ENCODE measurements at regions not wholly inside any gene's neighbourhood (a gene's known extent, or its start where the extent isn't known, plus 50 kb on each side); places are given as distances from the start of the nearest gene placed in this dataset.

DNA sequence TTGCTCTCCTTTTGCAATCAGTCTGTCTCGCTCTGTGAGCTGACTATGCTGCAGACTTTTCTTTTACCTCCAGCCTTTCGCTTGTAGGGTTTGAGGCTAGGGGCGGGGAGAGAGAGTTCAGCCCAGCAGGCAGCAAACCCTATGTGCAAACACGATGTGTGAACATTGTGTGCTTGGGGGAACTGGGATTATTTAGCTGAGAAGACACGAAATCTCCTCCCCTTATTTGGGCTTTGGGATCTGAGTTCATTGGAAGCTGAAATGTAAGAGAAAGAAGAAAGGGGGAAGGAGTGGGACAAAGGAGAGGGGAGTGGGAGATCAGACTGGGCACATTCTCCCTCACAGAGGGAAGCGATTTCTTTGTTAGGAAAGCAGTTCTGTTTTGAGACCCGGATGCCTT is 189.6 kb upstream of the TNP1 start:
- Histone ChIP-seq H3K36me3 (replicated peaks) (no peaks in the 10 kb centered on the region), H3K27ac (no peak overlapping the region), H3K4me3 (ENCODE audit: low read depth, low read length) (no peak overlapping the region), H3K27me3 (replicated peaks) (no peaks in the 10 kb centered on the region)
- in situ Hi-C loops (cut with HindIII; ENCODE audit: low pct_ligation_motif_present, low sequenced_read_pairs): no loop called here
- TF ChIP-seq, protein P1, sequence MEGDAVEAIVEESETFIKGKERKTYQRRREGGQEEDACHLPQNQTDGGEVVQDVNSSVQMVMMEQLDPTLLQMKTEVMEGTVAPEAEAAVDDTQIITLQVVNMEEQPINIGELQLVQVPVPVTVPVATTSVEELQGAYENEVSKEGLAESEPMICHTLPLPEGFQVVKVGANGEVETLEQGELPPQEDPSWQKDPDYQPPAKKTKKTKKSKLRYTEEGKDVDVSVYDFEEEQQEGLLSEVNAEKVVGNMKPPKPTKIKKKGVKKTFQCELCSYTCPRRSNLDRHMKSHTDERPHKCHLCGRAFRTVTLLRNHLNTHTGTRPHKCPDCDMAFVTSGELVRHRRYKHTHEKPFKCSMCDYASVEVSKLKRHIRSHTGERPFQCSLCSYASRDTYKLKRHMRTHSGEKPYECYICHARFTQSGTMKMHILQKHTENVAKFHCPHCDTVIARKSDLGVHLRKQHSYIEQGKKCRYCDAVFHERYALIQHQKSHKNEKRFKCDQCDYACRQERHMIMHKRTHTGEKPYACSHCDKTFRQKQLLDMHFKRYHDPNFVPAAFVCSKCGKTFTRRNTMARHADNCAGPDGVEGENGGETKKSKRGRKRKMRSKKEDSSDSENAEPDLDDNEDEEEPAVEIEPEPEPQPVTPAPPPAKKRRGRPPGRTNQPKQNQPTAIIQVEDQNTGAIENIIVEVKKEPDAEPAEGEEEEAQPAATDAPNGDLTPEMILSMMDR (IDR thresholded peaks at IDR 0.05; ENCODE audit: low read depth, low read length, missing control alignments): no peak
- DNase-seq: no peak

DNA sequence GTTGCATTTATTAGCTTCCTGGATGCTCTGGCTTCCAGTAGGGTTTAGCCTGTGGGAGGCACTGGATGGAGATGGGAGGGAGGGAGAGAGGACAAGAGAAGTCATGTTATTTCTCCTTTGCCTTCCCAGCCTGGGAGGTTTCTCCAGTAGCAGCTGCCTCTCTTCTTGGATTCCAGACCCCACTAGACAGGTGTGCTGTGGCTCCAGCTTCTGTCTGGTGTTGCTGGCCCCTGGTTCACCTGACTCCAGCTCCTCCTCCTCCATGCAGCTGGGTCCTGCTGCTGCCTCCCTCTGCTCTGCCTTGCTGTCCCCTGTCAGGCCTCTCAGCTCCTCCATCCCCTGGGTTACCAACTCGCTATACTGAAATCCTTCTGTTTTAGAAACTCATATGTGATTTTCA is 188.9 kb upstream of the TNP1 start:
- Histone ChIP-seq H3K36me3 (replicated peaks) (no peaks in the 10 kb centered on the region), H3K27ac (no peak overlapping the region), H3K4me3 (ENCODE audit: low read depth, low read length) (no peak overlapping the region), H3K27me3 (replicated peaks) (no peaks in the 10 kb centered on the region)
- in situ Hi-C loops (cut with HindIII; ENCODE audit: low pct_ligation_motif_present, low sequenced_read_pairs): no loop called here
- TF ChIP-seq, protein P1 (IDR thresholded peaks at IDR 0.05; ENCODE audit: low read depth, low read length, missing control alignments): no peak
- no peak for DNase-seq

DNA sequence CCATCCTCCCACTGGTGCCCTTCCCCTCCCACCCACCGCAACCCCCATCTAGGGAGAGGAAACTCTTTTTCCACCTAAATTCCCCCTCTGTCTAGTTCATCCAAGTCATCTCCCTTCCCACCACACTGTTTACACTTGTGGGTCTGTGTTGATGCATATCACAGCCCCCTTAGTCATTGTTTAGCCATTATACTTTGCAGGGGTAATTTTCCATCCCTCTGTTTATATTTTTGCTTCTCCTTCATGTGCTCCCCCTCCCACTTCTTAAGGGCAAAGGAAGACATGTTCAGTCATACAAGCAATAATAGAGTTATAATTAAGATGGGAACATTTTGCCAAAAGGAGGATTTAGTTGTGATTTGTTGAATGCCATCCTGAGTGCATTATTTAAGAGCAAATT is 187.8 kb upstream of the TNP1 start:
- Histone ChIP-seq H3K36me3 (replicated peaks) (no peaks in the 10 kb centered on the region), H3K27ac (no peak overlapping the region), H3K4me3 (ENCODE audit: low read depth, low read length) (no peak overlapping the region), H3K27me3 (replicated peaks) (no peaks in the 10 kb centered on the region)
- DNase-seq: no peak
- TF ChIP-seq, protein P1 (IDR thresholded peaks at IDR 0.05; ENCODE audit: low read depth, low read length, missing control alignments): no peak
- in situ Hi-C loops (cut with HindIII; ENCODE audit: low pct_ligation_motif_present, low sequenced_read_pairs): no loop called here

DNA sequence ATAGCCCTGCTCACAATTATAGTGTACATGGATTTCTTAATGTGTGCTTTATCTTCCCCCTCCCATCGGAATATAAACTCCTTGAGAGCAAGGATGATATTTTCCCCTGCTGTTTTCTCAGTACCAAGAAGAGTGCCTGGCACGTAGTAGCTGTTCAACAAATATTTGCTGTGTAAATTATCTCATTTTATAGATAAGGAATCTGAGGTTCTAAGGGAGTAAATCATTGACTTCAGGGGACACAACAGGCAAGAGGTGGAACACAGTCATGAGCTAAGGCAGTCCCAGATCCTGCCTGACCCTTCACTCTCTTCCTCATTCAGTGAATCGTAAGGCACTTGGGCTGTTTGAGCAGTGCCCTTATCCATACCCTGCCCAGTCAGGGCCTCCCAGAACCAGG is 187.3 kb upstream of the TNP1 start:
- H3K4me3 ChIP-seq (ENCODE audit: low read depth, low read length): no peak overlapping the region
- no peaks in the 10 kb centered on the region for H3K36me3 ChIP-seq (replicated peaks)
- H3K27me3 ChIP-seq (replicated peaks): no peaks in the 10 kb centered on the region
- TF ChIP-seq, protein P1 (IDR thresholded peaks at IDR 0.05; ENCODE audit: low read depth, low read length, missing control alignments): no peak
- in situ Hi-C loops (cut with HindIII; ENCODE audit: low pct_ligation_motif_present, low sequenced_read_pairs): no loop called here
- no peak for DNase-seq
- no peak overlapping the region for H3K27ac ChIP-seq

DNA sequence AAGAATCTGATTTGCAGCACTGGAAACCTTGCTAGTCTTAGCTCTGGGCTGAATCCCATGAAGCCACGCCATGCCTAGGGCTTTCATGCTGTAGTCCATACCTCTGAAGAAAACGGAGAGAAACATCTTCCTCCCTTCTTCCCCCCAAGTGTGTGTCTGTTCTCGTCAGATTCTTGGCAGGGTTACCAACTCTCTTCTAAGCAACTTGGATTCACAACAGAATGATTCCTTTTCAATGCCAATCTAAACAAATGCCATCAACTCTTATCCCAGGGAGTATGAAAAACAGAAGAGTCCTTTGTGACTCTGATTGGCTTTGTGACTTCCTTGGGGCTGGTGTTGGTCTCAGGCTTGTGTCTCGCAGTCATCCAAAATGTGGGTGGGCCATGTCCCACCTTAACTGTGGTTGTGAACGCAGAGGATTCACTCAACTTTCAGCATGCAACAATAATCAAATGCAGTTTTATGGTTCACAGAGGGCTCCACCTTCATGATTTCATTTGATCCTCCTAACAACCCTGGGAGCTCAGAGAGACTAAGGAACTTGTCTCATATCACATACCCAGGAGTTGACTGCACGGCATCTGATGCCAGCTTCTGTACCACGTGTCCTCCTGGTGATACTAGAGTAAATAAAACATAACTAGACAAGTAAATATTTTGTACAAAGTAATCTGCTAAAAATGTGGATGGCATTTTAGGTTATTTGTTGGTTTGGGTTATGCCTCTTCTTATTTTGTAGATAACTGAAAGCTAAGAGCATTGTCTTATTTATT is 186.0 kb upstream of the TNP1 start:
- Histone ChIP-seq H3K27ac (no peak overlapping the region), H3K27me3 (replicated peaks) (no peaks in the 10 kb centered on the region), H3K4me3 (ENCODE audit: low read depth, low read length) (no peak overlapping the region), H3K36me3 (replicated peaks) (no peaks in the 10 kb centered on the region)
- no peak for DNase-seq
- TF ChIP-seq, protein P1 (IDR thresholded peaks at IDR 0.05; ENCODE audit: low read depth, low read length, missing control alignments): no peak
- in situ Hi-C loops (cut with HindIII; ENCODE audit: low pct_ligation_motif_present, low sequenced_read_pairs): no loop called here

DNA sequence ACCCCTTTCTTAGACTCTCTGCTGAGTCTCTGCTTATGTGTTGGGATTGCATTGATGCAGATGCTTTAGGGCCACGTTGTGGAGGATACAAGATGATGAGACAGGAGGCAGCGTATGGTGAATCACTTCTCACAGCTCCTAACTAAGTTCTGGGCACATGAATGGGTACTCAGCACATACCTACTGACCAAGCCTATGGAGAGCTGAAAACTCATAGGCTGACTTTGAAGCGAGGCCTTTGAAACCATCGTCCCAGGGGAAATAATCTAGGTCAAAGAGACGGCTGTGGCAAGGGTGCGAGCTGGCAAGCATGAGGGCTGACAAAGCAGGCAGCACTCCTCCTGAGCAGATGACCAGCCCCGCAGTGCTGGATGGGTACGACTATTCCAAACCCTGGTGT is 180.2 kb upstream of the TNP1 start:
- Histone ChIP-seq H3K27ac (no peak overlapping the region), H3K4me3 (ENCODE audit: low read depth, low read length) (no peak overlapping the region), H3K27me3 (replicated peaks) (no peaks in the 10 kb centered on the region), H3K36me3 (replicated peaks) (no peaks in the 10 kb centered on the region)
- TF ChIP-seq, protein P1 (IDR thresholded peaks at IDR 0.05; ENCODE audit: low read depth, low read length, missing control alignments): no peak
- in situ Hi-C loops (cut with HindIII; ENCODE audit: low pct_ligation_motif_present, low sequenced_read_pairs): no loop called here
- DNase-seq: no peak

Data from brain microvascular endothelial cell (primary cell).